IMR-90 (cell line): ENCODE measurements at regions not wholly inside any gene's neighbourhood (a gene's known extent, or its start where the extent isn't known, plus 50 kb on each side); places are given as distances from the start of the nearest gene placed in this dataset.

ENCODE experiments used
- ATAC-seq: fragments of 200-7000 bp; cut with Tn5 transposase; 2 replicates; pipeline ENCODE4 v1.9.1; 2020; ENCODE audit warnings: low read depth, mild to moderate bottlenecking, moderate library complexity
- BruUV-seq: library from RNA; stranded (reverse); fragments of 400-500 nt; replicated peaks from 2 replicates; lab custom pipeline; 2021; lab: Mats Ljungman, UMichigan
- CTCF ChIA-PET: fragments of 300-600 bp; formaldehyde crosslinking; extraction: SDS; loops from one replicate; lab custom pipeline; 2021; ENCODE audit warnings: antibody characterized with exemption; lab: Yijun Ruan, JAX
- POLR2A ChIA-PET: fragments of 300-600 bp; sonication (Branson Sonifier 250); formaldehyde crosslinking; loops from one replicate; lab custom pipeline; 2022; ENCODE audit warnings: antibody characterized with exemption; ENCODE audit not compliant: unreplicated experiment; lab: Charles Lee
- DNase-seq: peaks from one replicate; pipeline ENCODE4 v3.0.0; 2013
- H2AFZ ChIP-seq: replicated peaks from 2 replicates; pipeline ENCODE3; 2013; ENCODE audit warnings: low read length, mild to moderate bottlenecking; ENCODE audit not compliant: poor library complexity
- H2AK5ac ChIP-seq: 2 replicates; pipeline ENCODE4 v1.6.1; 2013; ENCODE audit warnings: low read depth, low read length, inconsistent platforms
- H2AK9ac ChIP-seq: replicated peaks from 2 replicates; pipeline ENCODE3; 2013; ENCODE audit warnings: mild to moderate bottlenecking, low read depth, low read length, moderate library complexity; ENCODE audit not compliant: poor library complexity
- H2BK120ac ChIP-seq: 2 replicates; pipeline ENCODE4 v1.6.1; 2013; ENCODE audit warnings: low read depth, low read length, inconsistent platforms
- H2BK15ac ChIP-seq: 3 replicates; pipeline ENCODE4 v1.6.1; 2013; ENCODE audit warnings: low read depth, low read length, inconsistent platforms
- H2BK20ac ChIP-seq: 2 replicates; pipeline ENCODE4 v1.6.1; 2013; ENCODE audit warnings: low read depth, mild to moderate bottlenecking, inconsistent platforms, low read length, moderate library complexity
- H2BK5ac ChIP-seq: 2 replicates; pipeline ENCODE4 v1.6.1; 2013; ENCODE audit warnings: mild to moderate bottlenecking, low read depth, low read length, inconsistent platforms; ENCODE audit not compliant: poor library complexity, severe bottlenecking
- H3K14ac ChIP-seq: replicated peaks from 2 replicates; pipeline ENCODE4 v1.6.1; 2013; ENCODE audit warnings: low read depth, low read length, inconsistent platforms
- H3K18ac ChIP-seq: 2 replicates; pipeline ENCODE4 v1.6.1; 2013; ENCODE audit warnings: low read depth, low read length, control low read depth
- H3K23ac ChIP-seq: 2 replicates; pipeline ENCODE4 v1.6.1; 2013; ENCODE audit warnings: low read depth, low read length, inconsistent platforms
- H3K27ac ChIP-seq: 2 replicates; pipeline ENCODE4 v1.5.1; 2013; ENCODE audit warnings: mild to moderate bottlenecking, control low read depth, low read length; ENCODE audit not compliant: insufficient read depth
- H3K27me3 ChIP-seq: 2 replicates; pipeline ENCODE4 v1.6.1; 2013; ENCODE audit warnings: low read length; ENCODE audit not compliant: control insufficient read depth, insufficient read depth
- H3K36me3 ChIP-seq: 2 replicates; pipeline ENCODE4 v1.6.1; 2013; ENCODE audit warnings: low read length, mixed read lengths; ENCODE audit not compliant: control insufficient read depth, insufficient read depth
- H3K4ac ChIP-seq: 2 replicates; pipeline ENCODE4 v1.6.1; 2013; ENCODE audit warnings: low read depth, low read length, inconsistent platforms
- H3K4me1 ChIP-seq: 2 replicates; pipeline ENCODE4 v1.6.1; 2013; ENCODE audit warnings: low read length, mixed read lengths; ENCODE audit not compliant: control insufficient read depth, insufficient read depth
- H3K4me2 ChIP-seq: 2 replicates; pipeline ENCODE4 v1.6.1; 2013; ENCODE audit warnings: low read depth, mild to moderate bottlenecking, control low read depth, low read length, moderate library complexity
- H3K4me3 ChIP-seq: 2 replicates; pipeline ENCODE4 v1.5.1; 2013; ENCODE audit warnings: low read depth, mild to moderate bottlenecking, control low read depth, low read length, moderate library complexity; ENCODE audit not compliant: insufficient read depth
- H3K56ac ChIP-seq: 2 replicates; pipeline ENCODE4 v1.6.1; 2013; ENCODE audit warnings: low read length, inconsistent platforms; ENCODE audit not compliant: insufficient read depth; ENCODE audit errors: extremely low read depth
- H3K79me1 ChIP-seq, 2 experiments: 2 replicates each; pipeline ENCODE4 v1.6.1; 2013; ENCODE audit warnings: low read length in 2 of 2, inconsistent platforms in 1 of 2, low read depth in 1 of 2
- H3K9ac ChIP-seq: 2 replicates; pipeline ENCODE4 v1.6.1; 2013; ENCODE audit warnings: low read depth, low read length, control low read depth
- H3K9me1 ChIP-seq: 2 replicates; pipeline ENCODE4 v1.6.1; 2013; ENCODE audit warnings: low read length, inconsistent platforms; ENCODE audit not compliant: insufficient read depth
- H3K9me3 ChIP-seq: 2 replicates; pipeline ENCODE4 v1.6.1; 2013; ENCODE audit warnings: low read length; ENCODE audit not compliant: control insufficient read depth, insufficient read depth
- H4K20me1 ChIP-seq: 2 replicates; pipeline ENCODE4 v1.6.1; 2013; ENCODE audit warnings: low read length, inconsistent platforms; ENCODE audit not compliant: insufficient read depth
- H4K5ac ChIP-seq: 2 replicates; pipeline ENCODE4 v1.6.1; 2013; ENCODE audit warnings: mild to moderate bottlenecking, low read depth, low read length, control low read depth
- H4K8ac ChIP-seq, 2 experiments: 2 replicates each; pipeline ENCODE4 v1.6.1; 2013; ENCODE audit warnings: low read depth in 2 of 2, low read length in 2 of 2, control low read depth in 1 of 2, inconsistent platforms in 1 of 2
- H4K91ac ChIP-seq: 2 replicates; pipeline ENCODE4 v1.6.1; 2013; ENCODE audit warnings: low read depth, low read length, inconsistent platforms; ENCODE audit not compliant: insufficient read depth
- BHLHE40 ChIP-seq: fragments of 150-350 bp; IDR thresholded peaks from 2 replicates; pipeline ENCODE4 v1.6.1; 2016; ENCODE audit warnings: mild to moderate bottlenecking, low read depth, low read length
- CEBPB ChIP-seq: IDR thresholded peaks from 2 replicates; pipeline ENCODE4 v1.6.1; 2012; ENCODE audit warnings: low read depth, low read length, improper control_type of control experiment
- CHD1 ChIP-seq: IDR thresholded peaks from 2 replicates; pipeline ENCODE4 v1.6.1; 2012; ENCODE audit warnings: low read depth, low read length, improper control_type of control experiment
- FOS ChIP-seq: fragments of 150-350 bp; IDR thresholded peaks from 2 replicates; pipeline ENCODE4 v1.6.1; 2016; ENCODE audit warnings: low read depth, low read length
- MAFK ChIP-seq: IDR thresholded peaks from 2 replicates; pipeline ENCODE4 v1.6.1; 2012; ENCODE audit warnings: low read depth, low read length, improper control_type of control experiment
- MAZ ChIP-seq: IDR thresholded peaks from 2 replicates; pipeline ENCODE4 v1.6.1; 2012; ENCODE audit warnings: low read depth, mild to moderate bottlenecking, low read length, improper control_type of control experiment, moderate library complexity, borderline replicate concordance
- MXI1 ChIP-seq: IDR thresholded peaks from 2 replicates; pipeline ENCODE4 v1.6.1; 2012; ENCODE audit warnings: low read depth, mild to moderate bottlenecking, low read length, moderate library complexity, borderline replicate concordance
- NFE2L2 ChIP-seq: fragments of 150-350 bp; IDR thresholded peaks from 2 replicates; pipeline ENCODE4 v1.6.1; 2016; ENCODE audit warnings: low read depth, mild to moderate bottlenecking, low read length
- POLR2A ChIP-seq: IDR thresholded peaks from 2 replicates; pipeline ENCODE4 v1.6.1; 2012; ENCODE audit warnings: mild to moderate bottlenecking, low read depth, low read length
- RAD21 ChIP-seq: IDR thresholded peaks from 2 replicates; pipeline ENCODE4 v1.6.1; 2012; ENCODE audit warnings: low read length, improper control_type of control experiment
- RCOR1 ChIP-seq: IDR thresholded peaks from 2 replicates; pipeline ENCODE4 v1.6.1; 2012; ENCODE audit warnings: mild to moderate bottlenecking, low read length, improper control_type of control experiment; ENCODE audit not compliant: insufficient replicate concordance
- RFX5 ChIP-seq: IDR thresholded peaks from 2 replicates; pipeline ENCODE4 v1.8.0; 2012; ENCODE audit warnings: low read depth, mild to moderate bottlenecking, low read length, moderate library complexity
- SMC3 ChIP-seq: fragments of 150-350 bp; IDR thresholded peaks from 2 replicates; pipeline ENCODE4 v1.6.1; 2016; ENCODE audit warnings: low read depth, mild to moderate bottlenecking, antibody characterized with exemption, low read length, moderate library complexity
- WGBS, 2 experiments: methylation state at CpG; one replicate each; pipeline versions ENCODE4 v1.1.5 to v1.1.7; 2013; ENCODE audit warnings: missing lambda C conversion rate in 2 of 2; ENCODE audit not compliant: insufficient read length in 1 of 2; ENCODE audit errors: extremely low coverage in 2 of 2; 5-methylcytosine and 5-hydroxymethylcytosine counted together
- dilution Hi-C: fragments of 300-500 bp; cut with HindIII; formaldehyde crosslinking; loops from one replicate; pipeline ENCODE4 v1.14.3; 2018; ENCODE audit warnings: low sequenced_read_pairs; ENCODE audit not compliant: unreplicated experiment
- in situ Hi-C: fragments of 300-500 bp; cut with MboI; formaldehyde crosslinking; loops from 3 replicates; pipeline ENCODE4 v1.14.3; 2019; ENCODE audit warnings: low sequenced_read_pairs, inconsistent platforms, mixed read lengths
- intact Hi-C: fragments of 100-400 bp; cut with micrococcal nuclease; formaldehyde crosslinking; loops from 2 replicates; pipeline ENCODE4 v1.10.0; 2022
- TF ChIP-seq, protein P1 (sequence below): fragments of 150-350 bp; IDR thresholded peaks from 2 replicates; pipeline ENCODE4 v1.6.1; 2017; ENCODE audit warnings: mild to moderate bottlenecking, antibody characterized with exemption, low read length, low read depth
- TF ChIP-seq, protein P2 (sequence below): fragments of 150-350 bp; IDR thresholded peaks from 2 replicates; pipeline ENCODE4 v1.6.1; 2016; ENCODE audit warnings: low read depth, mild to moderate bottlenecking, low read length, moderate library complexity, borderline replicate concordance
- TF ChIP-seq, protein P3 (sequence below): conservative IDR thresholded peaks from 2 replicates; pipeline ENCODE4 v1.5.1; 2012; ENCODE audit warnings: mild to moderate bottlenecking, low read depth, low read length, improper control_type of control experiment

DNA sequence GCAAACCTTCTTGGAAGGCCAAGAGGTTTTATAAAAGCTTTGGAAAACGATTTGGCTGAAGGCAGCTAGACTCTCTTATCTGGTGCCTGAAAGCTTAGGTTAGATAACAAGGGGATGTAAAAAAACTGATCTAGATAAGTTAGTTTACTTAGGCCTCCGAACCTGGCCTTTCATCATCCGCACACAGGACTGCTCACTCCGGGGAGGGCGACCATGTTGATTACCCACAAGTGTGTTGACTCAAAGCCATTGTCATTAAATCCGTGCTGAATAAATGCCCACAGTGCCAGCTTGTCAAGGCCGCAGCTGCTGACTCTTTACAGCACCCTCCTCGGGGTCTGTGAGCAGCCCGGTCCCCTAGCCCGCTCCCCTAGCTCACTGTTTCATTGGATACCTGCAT lies 112.3 kb downstream of the ZFAND4 start:
- ChIA-PET POLR2A (no interaction called here), CTCF (interaction anchor here (0.6 kb wide), 1 partner anchor 566 kb away, joined by 5 read pairs; no protein-coding TSS in a partner anchor)
- Histone ChIP-seq H4K20me1 (no peaks in the 10 kb centered on the region), H3K4me1 (peaks cover 3% of the 10 kb centered on the region), H2BK120ac (no peak overlapping the region), H3K14ac (no peak overlapping the region), H4K5ac (no peak overlapping the region), H4K91ac (no peak overlapping the region), H3K9me1 (peaks cover 6% of the 10 kb centered on the region; the same call in 1 of the 2 replicates), H3K18ac (no peak overlapping the region), H3K4me2 (no peak overlapping the region), H4K8ac (no peak overlapping the region), H3K79me1 (peaks cover 0 to 10% of the 10 kb centered on the region in 2 experiments; a peak in 3 of 4 replicates), H2BK5ac (no peak overlapping the region), H3K56ac (no peak overlapping the region), H2AK9ac (no peak overlapping the region), H3K27me3 (no peaks in the 10 kb centered on the region), H3K23ac (no peak overlapping the region), H3K36me3 (0 out of 2 replicates have a peak, but pooled peaks cover 1% of the 10 kb centered on the region), H2BK15ac (no peak overlapping the region), H3K27ac (no peak overlapping the region), H2AFZ (no peak overlapping the region), H3K4me3 (no peak overlapping the region), H3K9ac (no peak overlapping the region), H2AK5ac (no peak overlapping the region), H2BK20ac (no peak overlapping the region), H3K9me3 (no peaks in the 10 kb centered on the region), H3K4ac (no peak overlapping the region)
- DNase-seq (no peak), ATAC-seq (no peak)
- intact Hi-C loops: no loop called here
- BruUV-seq: no TSS peak
- WGBS, 2 experiments: 89% methylated on average over 7 of the region's 10 CpGs; no CpG with 5 or more reads in 1 of the 2 experiments
- in situ Hi-C loops: no loop called here
- dilution Hi-C loops: no loop called here
- TF ChIP-seq FOS (no peak), CEBPB (no peak), CHD1 (no peak), NFE2L2 (no peak), RCOR1 (no peak), MAFK (no peak), RFX5 (no peak), MXI1 (no peak), BHLHE40 (no peak), POLR2A (no peak), RAD21 (no peak), MAZ (no peak), SMC3 (no peak)
- TF ChIP-seq, protein P1, sequence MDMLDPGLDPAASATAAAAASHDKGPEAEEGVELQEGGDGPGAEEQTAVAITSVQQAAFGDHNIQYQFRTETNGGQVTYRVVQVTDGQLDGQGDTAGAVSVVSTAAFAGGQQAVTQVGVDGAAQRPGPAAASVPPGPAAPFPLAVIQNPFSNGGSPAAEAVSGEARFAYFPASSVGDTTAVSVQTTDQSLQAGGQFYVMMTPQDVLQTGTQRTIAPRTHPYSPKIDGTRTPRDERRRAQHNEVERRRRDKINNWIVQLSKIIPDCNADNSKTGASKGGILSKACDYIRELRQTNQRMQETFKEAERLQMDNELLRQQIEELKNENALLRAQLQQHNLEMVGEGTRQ: no peak
- TF ChIP-seq, protein P2, sequence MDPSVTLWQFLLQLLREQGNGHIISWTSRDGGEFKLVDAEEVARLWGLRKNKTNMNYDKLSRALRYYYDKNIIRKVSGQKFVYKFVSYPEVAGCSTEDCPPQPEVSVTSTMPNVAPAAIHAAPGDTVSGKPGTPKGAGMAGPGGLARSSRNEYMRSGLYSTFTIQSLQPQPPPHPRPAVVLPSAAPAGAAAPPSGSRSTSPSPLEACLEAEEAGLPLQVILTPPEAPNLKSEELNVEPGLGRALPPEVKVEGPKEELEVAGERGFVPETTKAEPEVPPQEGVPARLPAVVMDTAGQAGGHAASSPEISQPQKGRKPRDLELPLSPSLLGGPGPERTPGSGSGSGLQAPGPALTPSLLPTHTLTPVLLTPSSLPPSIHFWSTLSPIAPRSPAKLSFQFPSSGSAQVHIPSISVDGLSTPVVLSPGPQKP: no peak
- TF ChIP-seq, protein P3, sequence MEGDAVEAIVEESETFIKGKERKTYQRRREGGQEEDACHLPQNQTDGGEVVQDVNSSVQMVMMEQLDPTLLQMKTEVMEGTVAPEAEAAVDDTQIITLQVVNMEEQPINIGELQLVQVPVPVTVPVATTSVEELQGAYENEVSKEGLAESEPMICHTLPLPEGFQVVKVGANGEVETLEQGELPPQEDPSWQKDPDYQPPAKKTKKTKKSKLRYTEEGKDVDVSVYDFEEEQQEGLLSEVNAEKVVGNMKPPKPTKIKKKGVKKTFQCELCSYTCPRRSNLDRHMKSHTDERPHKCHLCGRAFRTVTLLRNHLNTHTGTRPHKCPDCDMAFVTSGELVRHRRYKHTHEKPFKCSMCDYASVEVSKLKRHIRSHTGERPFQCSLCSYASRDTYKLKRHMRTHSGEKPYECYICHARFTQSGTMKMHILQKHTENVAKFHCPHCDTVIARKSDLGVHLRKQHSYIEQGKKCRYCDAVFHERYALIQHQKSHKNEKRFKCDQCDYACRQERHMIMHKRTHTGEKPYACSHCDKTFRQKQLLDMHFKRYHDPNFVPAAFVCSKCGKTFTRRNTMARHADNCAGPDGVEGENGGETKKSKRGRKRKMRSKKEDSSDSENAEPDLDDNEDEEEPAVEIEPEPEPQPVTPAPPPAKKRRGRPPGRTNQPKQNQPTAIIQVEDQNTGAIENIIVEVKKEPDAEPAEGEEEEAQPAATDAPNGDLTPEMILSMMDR: no peak
